ENCODE measurements at regions not wholly inside any gene's neighbourhood (a gene's known extent, or its start where the extent isn't known, plus 50 kb on each side); places are given as distances from the start of the nearest gene placed in this dataset.

DNA sequence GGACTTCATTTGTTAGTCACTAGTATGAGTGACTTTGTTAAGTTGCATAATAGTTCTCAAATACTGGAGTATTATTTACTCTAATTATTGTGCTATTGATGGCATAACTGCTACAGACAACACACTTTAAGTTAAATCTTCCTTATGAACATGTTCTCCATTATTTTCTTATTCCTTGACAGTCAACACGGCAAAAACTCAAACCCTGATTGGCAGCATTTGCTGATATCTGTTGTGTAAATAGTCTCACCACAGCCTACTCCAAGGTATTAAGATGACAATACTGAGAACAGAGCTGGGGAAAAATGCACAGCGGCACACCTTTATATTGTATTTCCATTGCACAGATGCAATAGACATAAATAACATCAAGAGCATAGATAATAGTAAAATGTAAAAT, 568.0 kb upstream of the AADAT start:
- Histone ChIP-seq H3K36me3 (ENCODE audit: control insufficient read depth, low read depth, low read length) (no peaks in the 10 kb centered on the region), H3K27me3 (ENCODE audit: control insufficient read depth, insufficient read depth, low read length) (no peaks in the 10 kb centered on the region), H3K27ac (ENCODE audit: low read length) (no peak overlapping the region), H3K9ac (ENCODE audit: low read length) (no peak overlapping the region), H3K4me3 (ENCODE audit: low read length) (no peak overlapping the region), H3K9me3 (ENCODE audit: control insufficient read depth, low read depth, low read length) (no peaks in the 10 kb centered on the region), H3K4me1 (ENCODE audit: control insufficient read depth, low read depth, low read length) (no peaks in the 10 kb centered on the region)

DNA sequence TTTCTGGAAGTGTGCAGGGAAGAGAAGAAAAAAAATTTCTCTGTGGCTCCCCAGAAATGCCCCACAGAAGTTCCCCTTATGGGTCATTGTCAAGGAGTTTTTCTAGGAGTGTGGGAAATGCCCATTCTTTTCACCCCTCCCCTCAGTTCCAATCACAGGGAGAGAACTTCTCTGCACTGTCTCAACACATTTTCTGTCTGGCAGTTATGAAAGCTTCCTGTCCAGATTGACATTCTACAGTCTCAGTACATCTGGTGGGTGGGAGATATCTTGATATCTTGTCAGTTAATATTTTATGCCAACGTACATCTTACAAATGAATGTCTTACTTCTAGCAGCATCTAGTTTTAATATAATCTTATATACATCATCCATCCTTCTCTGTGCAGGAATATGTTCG, 566.8 kb upstream of the AADAT start:
- no peak overlapping the region for H3K9ac ChIP-seq (ENCODE audit: low read length)
- no peaks in the 10 kb centered on the region for H3K9me3 ChIP-seq (ENCODE audit: control insufficient read depth, low read depth, low read length)
- H3K4me3 ChIP-seq (ENCODE audit: low read length): no peak overlapping the region
- no peaks in the 10 kb centered on the region for H3K36me3 ChIP-seq (ENCODE audit: control insufficient read depth, low read depth, low read length)
- H3K27ac ChIP-seq (ENCODE audit: low read length): no peak overlapping the region
- H3K4me1 ChIP-seq (ENCODE audit: control insufficient read depth, low read depth, low read length): no peaks in the 10 kb centered on the region
- H3K27me3 ChIP-seq (ENCODE audit: control insufficient read depth, insufficient read depth, low read length): no peaks in the 10 kb centered on the region

DNA sequence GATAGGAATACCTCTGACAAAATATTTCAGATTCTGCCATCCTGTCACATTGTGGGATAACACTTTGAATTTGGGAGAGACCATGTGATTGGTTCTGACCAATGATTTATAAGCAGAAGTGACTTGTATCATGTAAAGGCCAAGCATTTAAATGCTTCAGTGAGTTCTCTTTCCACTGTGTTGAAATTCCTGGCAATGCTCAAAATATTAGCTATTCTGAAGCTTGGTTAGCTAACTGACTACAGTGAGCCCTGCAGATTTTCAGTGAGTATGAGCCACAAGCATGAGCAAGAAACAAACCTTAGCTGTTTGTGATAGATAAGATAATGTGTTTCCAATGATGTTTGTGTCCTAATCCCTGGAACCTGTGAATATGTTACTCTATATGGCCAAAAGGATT, 562.8 kb upstream of the AADAT start:
- H3K9ac ChIP-seq (ENCODE audit: low read length): no peak overlapping the region
- no peak overlapping the region for H3K27ac ChIP-seq (ENCODE audit: low read length)
- H3K9me3 ChIP-seq (ENCODE audit: control insufficient read depth, low read depth, low read length): no peaks in the 10 kb centered on the region
- H3K36me3 ChIP-seq (ENCODE audit: control insufficient read depth, low read depth, low read length): no peaks in the 10 kb centered on the region
- no peaks in the 10 kb centered on the region for H3K27me3 ChIP-seq (ENCODE audit: control insufficient read depth, insufficient read depth, low read length)
- no peak overlapping the region for H3K4me3 ChIP-seq (ENCODE audit: low read length)
- no peaks in the 10 kb centered on the region for H3K4me1 ChIP-seq (ENCODE audit: control insufficient read depth, low read depth, low read length)

DNA sequence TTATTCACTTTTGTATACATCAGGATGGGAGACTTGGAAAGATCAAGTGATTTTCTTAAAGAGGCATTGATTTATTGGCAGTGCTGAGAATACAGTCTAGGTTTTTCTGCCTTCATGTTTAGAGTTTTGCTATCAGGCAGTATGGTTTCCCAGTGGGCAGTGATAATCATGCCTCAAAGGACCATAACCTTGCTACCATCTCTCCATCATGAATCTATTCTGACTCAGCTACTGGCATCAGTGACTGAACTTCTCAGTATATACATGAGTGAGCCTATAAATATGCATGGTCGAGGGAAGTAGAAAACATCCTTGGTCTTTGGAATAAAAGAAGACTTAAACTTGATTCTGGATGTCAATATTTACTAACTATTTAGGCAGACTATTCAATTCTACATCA, 562.0 kb upstream of the AADAT start:
- no peak overlapping the region for H3K4me3 ChIP-seq (ENCODE audit: low read length)
- no peaks in the 10 kb centered on the region for H3K27me3 ChIP-seq (ENCODE audit: control insufficient read depth, insufficient read depth, low read length)
- no peak overlapping the region for H3K9ac ChIP-seq (ENCODE audit: low read length)
- no peak overlapping the region for H3K27ac ChIP-seq (ENCODE audit: low read length)
- no peaks in the 10 kb centered on the region for H3K36me3 ChIP-seq (ENCODE audit: control insufficient read depth, low read depth, low read length)
- no peaks in the 10 kb centered on the region for H3K9me3 ChIP-seq (ENCODE audit: control insufficient read depth, low read depth, low read length)
- no peaks in the 10 kb centered on the region for H3K4me1 ChIP-seq (ENCODE audit: control insufficient read depth, low read depth, low read length)

DNA sequence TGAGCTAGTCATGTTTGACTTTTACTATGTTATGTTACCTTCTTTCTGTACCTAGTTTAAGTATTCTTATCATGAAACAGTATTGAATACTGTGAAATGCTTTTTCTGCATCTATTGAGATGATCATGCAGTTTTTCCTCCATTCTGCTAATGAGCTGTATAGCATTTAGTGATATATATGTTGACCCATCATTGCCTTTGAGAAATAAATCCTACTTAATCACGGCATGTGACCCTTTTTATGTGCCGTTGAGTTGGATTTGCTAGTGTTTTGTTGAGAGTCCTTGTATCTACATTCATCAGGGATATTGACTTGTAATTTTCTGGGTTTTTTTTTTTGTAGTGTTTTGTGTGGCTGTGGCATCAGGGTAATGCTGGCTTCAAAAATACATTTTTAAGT, 537.7 kb upstream of the AADAT start:
- H3K9me3 ChIP-seq (ENCODE audit: control insufficient read depth, low read depth, low read length): peaks cover 8% of the 10 kb centered on the region
- H3K36me3 ChIP-seq (ENCODE audit: control insufficient read depth, low read depth, low read length): no peaks in the 10 kb centered on the region
- no peaks in the 10 kb centered on the region for H3K27me3 ChIP-seq (ENCODE audit: control insufficient read depth, insufficient read depth, low read length)
- H3K9ac ChIP-seq (ENCODE audit: low read length): no peak overlapping the region
- no peak overlapping the region for H3K4me3 ChIP-seq (ENCODE audit: low read length)
- H3K4me1 ChIP-seq (ENCODE audit: control insufficient read depth, low read depth, low read length): no peaks in the 10 kb centered on the region
- no peak overlapping the region for H3K27ac ChIP-seq (ENCODE audit: low read length)

DNA sequence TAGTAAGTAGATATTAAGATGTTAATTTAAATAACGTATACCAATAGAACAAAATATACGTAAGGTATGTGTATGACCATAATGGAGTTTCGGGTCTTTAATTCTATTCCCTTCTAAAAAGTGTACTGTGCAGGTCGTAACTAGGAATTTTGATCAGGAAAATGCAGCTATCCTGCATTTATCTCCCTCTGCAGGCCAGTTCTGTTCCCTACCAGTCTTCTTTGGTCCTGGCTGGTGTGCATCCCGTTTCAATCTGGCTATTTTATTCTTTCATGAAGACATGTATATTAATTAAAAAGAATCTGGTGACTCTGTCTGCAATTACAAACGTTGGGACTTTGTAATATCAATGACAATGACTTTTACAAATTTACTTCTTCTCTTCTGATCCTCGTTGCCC, 534.1 kb upstream of the AADAT start:
- Histone ChIP-seq H3K4me3 (ENCODE audit: low read length) (no peak overlapping the region), H3K9me3 (ENCODE audit: control insufficient read depth, low read depth, low read length) (no peaks in the 10 kb centered on the region), H3K9ac (ENCODE audit: low read length) (no peak overlapping the region), H3K27me3 (ENCODE audit: control insufficient read depth, insufficient read depth, low read length) (no peaks in the 10 kb centered on the region), H3K36me3 (ENCODE audit: control insufficient read depth, low read depth, low read length) (no peaks in the 10 kb centered on the region), H3K27ac (ENCODE audit: low read length) (no peak overlapping the region), H3K4me1 (ENCODE audit: control insufficient read depth, low read depth, low read length) (no peaks in the 10 kb centered on the region)

DNA sequence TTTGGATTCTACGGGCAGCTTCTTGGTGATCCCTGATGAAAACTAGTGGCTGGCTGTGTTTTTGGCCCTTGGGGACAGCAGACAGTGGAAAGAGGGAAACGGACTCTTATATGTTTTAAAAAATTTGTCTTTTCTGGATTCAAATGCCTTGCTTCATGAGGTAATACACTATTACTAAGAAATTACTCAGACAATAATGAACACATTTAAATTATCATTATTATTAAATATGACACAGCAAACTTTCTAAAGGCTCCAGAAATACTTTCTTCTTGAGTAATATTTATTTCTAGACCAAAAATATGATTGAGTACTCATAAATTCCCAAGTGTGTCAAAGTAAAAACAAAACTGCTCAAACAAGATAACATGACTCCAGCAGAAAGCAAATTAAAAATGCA, 520.7 kb upstream of the AADAT start:
- Histone ChIP-seq H3K27me3 (ENCODE audit: control insufficient read depth, insufficient read depth, low read length) (no peaks in the 10 kb centered on the region), H3K36me3 (ENCODE audit: control insufficient read depth, low read depth, low read length) (no peaks in the 10 kb centered on the region), H3K4me3 (ENCODE audit: low read length) (no peak overlapping the region), H3K9me3 (ENCODE audit: control insufficient read depth, low read depth, low read length) (no peaks in the 10 kb centered on the region), H3K27ac (ENCODE audit: low read length) (no peak overlapping the region), H3K4me1 (ENCODE audit: control insufficient read depth, low read depth, low read length) (no peaks in the 10 kb centered on the region), H3K9ac (ENCODE audit: low read length) (no peak overlapping the region)

DNA sequence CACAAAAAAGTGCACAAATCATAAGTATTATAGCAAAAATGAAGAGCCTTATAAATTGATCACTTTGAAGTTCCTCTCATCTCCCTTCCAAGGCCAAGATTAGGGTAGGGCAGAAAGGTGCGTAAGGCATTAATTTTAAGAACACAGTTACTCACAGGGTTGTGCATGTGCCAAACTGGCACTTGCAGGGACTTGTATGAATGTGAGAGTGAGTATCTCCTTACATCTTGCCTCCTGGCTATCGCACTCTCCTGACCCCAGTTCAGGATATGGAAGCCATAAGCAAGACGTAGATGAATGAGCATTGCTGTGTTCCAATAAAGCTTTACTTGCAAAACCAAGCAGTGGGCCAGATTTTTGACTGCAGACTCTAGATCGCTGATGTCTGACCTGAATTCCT, 510.1 kb upstream of the AADAT start:
- Histone ChIP-seq H3K27ac (ENCODE audit: low read length) (no peak overlapping the region), H3K9me3 (ENCODE audit: control insufficient read depth, low read depth, low read length) (no peaks in the 10 kb centered on the region), H3K36me3 (ENCODE audit: control insufficient read depth, low read depth, low read length) (no peaks in the 10 kb centered on the region), H3K4me1 (ENCODE audit: control insufficient read depth, low read depth, low read length) (no peaks in the 10 kb centered on the region), H3K4me3 (ENCODE audit: low read length) (no peak overlapping the region), H3K27me3 (ENCODE audit: control insufficient read depth, insufficient read depth, low read length) (no peaks in the 10 kb centered on the region), H3K9ac (ENCODE audit: low read length) (no peak overlapping the region)

DNA sequence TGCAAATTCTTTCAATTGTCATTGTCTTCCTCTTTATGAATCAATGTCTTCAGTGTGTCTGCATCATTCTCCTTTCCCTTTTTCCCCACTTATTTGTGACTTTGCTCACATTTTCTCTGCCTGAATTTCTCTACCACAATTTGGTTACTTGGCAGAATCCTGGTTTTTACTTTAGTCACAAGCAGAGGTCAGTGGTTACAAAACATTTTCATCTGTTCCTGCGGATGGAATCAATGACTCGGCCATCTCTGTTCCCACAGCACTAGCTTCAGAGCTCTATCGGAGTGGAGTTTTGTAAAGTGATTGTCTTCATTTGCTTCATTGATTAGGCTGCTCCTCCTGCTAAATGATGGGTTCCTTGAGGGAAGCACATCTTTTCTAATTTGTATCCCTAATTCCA, 501.3 kb upstream of the AADAT start:
- Histone ChIP-seq H3K4me1 (ENCODE audit: control insufficient read depth, low read depth, low read length) (no peaks in the 10 kb centered on the region), H3K4me3 (ENCODE audit: low read length) (no peak overlapping the region)

DNA sequence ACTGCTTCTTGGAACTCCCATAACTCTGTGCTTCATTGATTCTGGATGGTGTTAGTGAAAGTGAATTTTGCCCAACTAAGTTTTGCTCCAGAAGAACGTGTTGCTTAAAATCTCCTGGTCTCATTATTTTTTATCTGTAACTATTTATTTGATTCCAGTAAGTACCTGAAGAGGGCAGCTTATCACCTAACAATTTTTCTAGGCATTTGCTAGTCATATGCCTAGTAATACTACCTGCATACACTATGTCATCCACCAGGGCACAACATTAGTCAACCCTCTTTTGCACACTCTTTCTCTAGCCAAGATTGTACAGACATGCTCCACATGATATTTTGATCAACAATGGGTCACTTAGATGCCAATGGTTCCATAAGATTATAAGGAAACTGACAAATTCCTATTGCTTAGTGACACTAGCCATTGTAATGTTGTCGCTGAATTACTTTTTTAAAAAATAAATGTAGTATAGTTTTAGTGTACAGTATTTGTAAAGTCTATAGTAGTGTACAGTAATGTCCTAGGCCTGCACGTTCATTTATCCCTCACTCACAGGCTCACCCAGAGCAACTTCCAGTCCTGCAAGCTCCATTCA, 499.9 kb upstream of the AADAT start:
- Histone ChIP-seq H3K36me3 (ENCODE audit: control insufficient read depth, low read depth, low read length) (no peaks in the 10 kb centered on the region), H3K27ac (ENCODE audit: low read length) (no peak overlapping the region), H3K9ac (ENCODE audit: low read length) (no peak overlapping the region), H3K9me3 (ENCODE audit: control insufficient read depth, low read depth, low read length) (no peaks in the 10 kb centered on the region), H3K4me3 (ENCODE audit: low read length) (no peak overlapping the region), H3K27me3 (ENCODE audit: control insufficient read depth, insufficient read depth, low read length) (no peaks in the 10 kb centered on the region), H3K4me1 (ENCODE audit: control insufficient read depth, low read depth, low read length) (no peaks in the 10 kb centered on the region)

More for the DNA sequence above, 501.3 kb upstream of the AADAT start:
- no peaks in the 10 kb centered on the region for H3K36me3 ChIP-seq (ENCODE audit: control insufficient read depth, low read depth, low read length)
- no peak overlapping the region for H3K27ac ChIP-seq (ENCODE audit: low read length)
- H3K27me3 ChIP-seq (ENCODE audit: control insufficient read depth, insufficient read depth, low read length): no peaks in the 10 kb centered on the region
- no peaks in the 10 kb centered on the region for H3K9me3 ChIP-seq (ENCODE audit: control insufficient read depth, low read depth, low read length)
- no peak overlapping the region for H3K9ac ChIP-seq (ENCODE audit: low read length)

DNA sequence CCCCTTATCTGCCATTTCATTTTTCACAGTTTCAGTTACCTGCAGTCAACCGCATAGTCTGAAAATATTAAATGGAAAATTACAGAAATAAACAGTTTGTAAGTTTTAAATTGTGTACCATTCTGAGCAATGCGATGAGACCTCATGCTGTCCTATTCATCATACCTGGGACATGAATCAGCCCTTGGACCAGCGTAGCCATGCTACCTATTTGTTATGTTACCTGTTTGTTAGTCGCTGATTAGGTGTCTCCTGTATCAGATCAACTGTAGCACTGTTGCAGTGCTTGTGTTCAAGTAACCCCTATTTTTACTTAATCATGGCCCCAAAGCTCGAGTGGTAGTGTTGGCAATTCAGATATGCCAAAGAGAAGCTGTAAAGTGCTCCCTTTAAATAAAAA, 492.2 kb upstream of the AADAT start:
- H3K4me1 ChIP-seq (ENCODE audit: control insufficient read depth, low read depth, low read length): peaks cover 6% of the 10 kb centered on the region
- H3K36me3 ChIP-seq (ENCODE audit: control insufficient read depth, low read depth, low read length): no peaks in the 10 kb centered on the region
- no peak overlapping the region for H3K4me3 ChIP-seq (ENCODE audit: low read length)
- H3K9me3 ChIP-seq (ENCODE audit: control insufficient read depth, low read depth, low read length): no peaks in the 10 kb centered on the region
- no peak overlapping the region for H3K9ac ChIP-seq (ENCODE audit: low read length)
- no peaks in the 10 kb centered on the region for H3K27me3 ChIP-seq (ENCODE audit: control insufficient read depth, insufficient read depth, low read length)
- H3K27ac ChIP-seq (ENCODE audit: low read length): peak overlapping the region; percentile 37

DNA sequence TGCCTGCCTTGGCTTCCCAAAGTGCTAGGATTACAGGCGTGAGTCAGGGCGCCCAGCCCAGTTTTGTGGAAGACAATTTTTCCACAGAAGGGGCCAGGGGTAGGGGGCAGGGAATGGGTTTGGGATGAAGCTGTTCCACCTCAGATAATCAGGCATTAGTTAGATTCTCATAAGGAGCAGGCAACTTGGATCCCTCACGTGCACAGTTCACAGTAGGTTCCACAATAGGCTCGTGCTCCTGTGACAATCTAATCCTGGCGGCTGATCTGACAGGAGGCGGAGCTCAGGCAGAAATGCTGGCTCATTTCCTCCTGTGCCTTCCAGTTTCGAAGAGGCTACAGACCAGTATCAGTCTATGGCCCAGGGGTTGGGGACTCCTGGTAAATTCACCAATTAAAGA, 491.6 kb upstream of the AADAT start:
- no peaks in the 10 kb centered on the region for H3K36me3 ChIP-seq (ENCODE audit: control insufficient read depth, low read depth, low read length)
- H3K4me1 ChIP-seq (ENCODE audit: control insufficient read depth, low read depth, low read length): peaks cover 6% of the 10 kb centered on the region
- no peak overlapping the region for H3K9ac ChIP-seq (ENCODE audit: low read length)
- H3K27ac ChIP-seq (ENCODE audit: low read length): no peak overlapping the region
- H3K27me3 ChIP-seq (ENCODE audit: control insufficient read depth, insufficient read depth, low read length): no peaks in the 10 kb centered on the region
- H3K9me3 ChIP-seq (ENCODE audit: control insufficient read depth, low read depth, low read length): no peaks in the 10 kb centered on the region
- no peak overlapping the region for H3K4me3 ChIP-seq (ENCODE audit: low read length)

Data from iPS-18a (cell line).